H1 (cell line): ENCODE measurements at regions not wholly inside any gene's neighbourhood (a gene's known extent, or its start where the extent isn't known, plus 50 kb on each side); places are given as distances from the start of the nearest gene placed in this dataset.

Source experiments
- CTCF ChIA-PET: fragments of 300-600 bp; sonication (Branson Sonifier 250); formaldehyde crosslinking; loops from one replicate; lab custom pipeline; 2021; ENCODE audit not compliant: partially characterized antibody; lab: Charles Lee
- POLR2A ChIA-PET: fragments of 300-600 bp; sonication (Branson Sonifier 250); formaldehyde crosslinking; loops from one replicate; lab custom pipeline; 2021; ENCODE audit warnings: inconsistent platforms; ENCODE audit not compliant: partially characterized antibody; lab: Charles Lee
- DNase-seq, 2 experiments: peaks; one replicate each; pipeline versions ENCODE4 v3.0.0 to v3.0.0-alpha.2; 2010 to 2022; ENCODE audit warnings: low spot score in 2 of 2, low read depth in 1 of 2, mixed read lengths in 1 of 2
- FAIRE-seq: peaks from 2 replicates; lab custom pipeline; 2011; peaks lifted over from hg19 to GRCh38; lab: Jason Lieb, UNC
- H2AFZ ChIP-seq: 2 replicates; pipeline ENCODE4 v1.8.1; 2012; ENCODE audit warnings: low read length, inconsistent platforms
- H2AK5ac ChIP-seq: 2 replicates; pipeline ENCODE4 v1.6.1; 2013; ENCODE audit warnings: low read depth, low read length
- H2BK120ac ChIP-seq: replicated peaks from 2 replicates; pipeline ENCODE3; 2013; ENCODE audit warnings: low read depth, low read length, inconsistent platforms
- H2BK12ac ChIP-seq: 2 replicates; pipeline ENCODE4 v1.6.1; 2013; ENCODE audit warnings: low read depth, low read length
- H2BK15ac ChIP-seq: 2 replicates; pipeline ENCODE4 v1.6.1; 2013; ENCODE audit warnings: low read length
- H2BK20ac ChIP-seq: 2 replicates; pipeline ENCODE4 v1.6.1; 2013; ENCODE audit warnings: low read length
- H2BK5ac ChIP-seq: 2 replicates; pipeline ENCODE4 v1.6.1; 2013; ENCODE audit warnings: low read depth, low read length
- H3K14ac ChIP-seq: 2 replicates; pipeline ENCODE4 v1.6.1; 2013; ENCODE audit warnings: inconsistent platforms; ENCODE audit not compliant: insufficient read length
- H3K18ac ChIP-seq: 2 replicates; pipeline ENCODE4 v1.6.1; 2013; ENCODE audit warnings: low read length; ENCODE audit errors: extremely low read depth
- H3K23ac ChIP-seq: 2 replicates; pipeline ENCODE4 v1.6.1; 2013; ENCODE audit warnings: inconsistent platforms; ENCODE audit not compliant: insufficient read length
- H3K23me2 ChIP-seq: 2 replicates; pipeline ENCODE4 v1.6.1; 2013; ENCODE audit warnings: low read depth, low read length
- H3K27ac ChIP-seq: 2 replicates; pipeline ENCODE4 v1.6.1; 2011; ENCODE audit warnings: low read depth, low read length, inconsistent platforms
- H3K27me3 ChIP-seq, 4 experiments: replicated peaks in 1 of 4; 1 replicate in 1 of 4; 2 replicates in 3 of 4; pipeline versions ENCODE4 v1.6.1 to v1.8.1; 2011 to 2013; ENCODE audit warnings: low read length in 3 of 4, mild to moderate bottlenecking in 3 of 4, inconsistent platforms in 2 of 4, mixed read lengths in 2 of 4, moderate library complexity in 1 of 4; ENCODE audit not compliant: control insufficient read depth in 3 of 4, insufficient read depth in 3 of 4; ENCODE audit errors: extremely low read depth in 1 of 4
- H3K36me3 ChIP-seq, 4 experiments: 2 replicates each; pipeline versions ENCODE4 v1.6.1 to v1.8.1; 2011 to 2013; ENCODE audit warnings: mild to moderate bottlenecking in 4 of 4, low read length in 3 of 4, moderate library complexity in 2 of 4, control low read depth in 1 of 4, inconsistent platforms in 1 of 4; ENCODE audit not compliant: insufficient read depth in 4 of 4, control insufficient read depth in 2 of 4
- H3K4ac ChIP-seq: replicated peaks from 2 replicates; pipeline ENCODE3; 2013; ENCODE audit warnings: low read length, low read depth, mixed read lengths, inconsistent platforms; ENCODE audit not compliant: insufficient read length
- H3K4me1 ChIP-seq, 4 experiments: replicated peaks in 1 of 4; 1 replicate in 1 of 4; 2 replicates in 3 of 4; pipeline versions ENCODE4 v1.6.1 to v1.8.1; 2011 to 2013; ENCODE audit warnings: low read length in 3 of 4, inconsistent platforms in 2 of 4, mixed read lengths in 1 of 4; ENCODE audit not compliant: insufficient read depth in 4 of 4, control insufficient read depth in 3 of 4
- H3K4me2 ChIP-seq, 2 experiments: 2 replicates each; pipeline versions ENCODE4 v1.6.1 to v1.8.1; 2011 to 2013; ENCODE audit warnings: low read depth in 2 of 2, low read length in 2 of 2, control low read depth in 1 of 2, inconsistent platforms in 1 of 2, mild to moderate bottlenecking in 1 of 2; ENCODE audit not compliant: insufficient read depth in 1 of 2
- H3K4me3 ChIP-seq, 4 experiments: fragments of 200-600, 300-600 bp in 1 of 4; sonication (generic), shearing (Covaris generic), sonication (Bioruptor Twin) in 1 of 4; 2 replicates each; pipeline versions ENCODE4 v1.5.1 to v1.8.1; 2011 to 2016; ENCODE audit warnings: low read length in 4 of 4, low read depth in 3 of 4, control low read depth in 2 of 4, inconsistent platforms in 2 of 4, mild to moderate bottlenecking in 2 of 4, mixed read lengths in 1 of 4, moderate library complexity in 1 of 4; ENCODE audit not compliant: insufficient read depth in 2 of 4; ENCODE audit errors: extremely low read depth in 1 of 4
- H3K56ac ChIP-seq: replicated peaks from 2 replicates; pipeline ENCODE3; 2013; ENCODE audit warnings: low read depth, mild to moderate bottlenecking, mixed read lengths, low read length, inconsistent platforms; ENCODE audit not compliant: insufficient read length
- H3K79me1 ChIP-seq: 2 replicates; pipeline ENCODE4 v1.6.1; 2013; ENCODE audit warnings: low read depth, low read length, control low read depth
- H3K79me2 ChIP-seq, 2 experiments: 2 replicates each; pipeline versions ENCODE4 v1.6.1 to v1.8.1; 2012 to 2013; ENCODE audit warnings: low read length in 2 of 2, mild to moderate bottlenecking in 2 of 2, inconsistent platforms in 1 of 2; ENCODE audit not compliant: insufficient read depth in 2 of 2, control insufficient read depth in 1 of 2
- H3K9ac ChIP-seq, 4 experiments: replicated peaks in 1 of 4; 1 replicate in 1 of 4; 2 replicates in 3 of 4; pipeline versions ENCODE4 v1.6.1 to v1.8.1; 2011 to 2013; ENCODE audit warnings: low read depth in 3 of 4, low read length in 3 of 4, control low read depth in 2 of 4, mild to moderate bottlenecking in 2 of 4, moderate library complexity in 2 of 4, inconsistent platforms in 1 of 4; ENCODE audit errors: extremely low read depth in 1 of 4
- H3K9me3 ChIP-seq, 2 experiments: 2 replicates each; pipeline versions ENCODE4 v1.6.1 to v1.8.1; 2012 to 2013; ENCODE audit warnings: mild to moderate bottlenecking in 2 of 2, moderate library complexity in 2 of 2, control low read depth in 1 of 2, inconsistent platforms in 1 of 2, low read depth in 1 of 2, low read length in 1 of 2, mixed read lengths in 1 of 2; ENCODE audit not compliant: insufficient read depth in 2 of 2
- H4K20me1 ChIP-seq, 2 experiments: replicated peaks in 1 of 2; 2 replicates each; pipeline versions ENCODE3 to v1.8.1; 2011 to 2013; ENCODE audit warnings: inconsistent platforms in 2 of 2, low read length in 2 of 2, mild to moderate bottlenecking in 1 of 2; ENCODE audit not compliant: insufficient read depth in 2 of 2, control insufficient read depth in 1 of 2
- H4K5ac ChIP-seq: 2 replicates; pipeline ENCODE4 v1.6.1; 2013; ENCODE audit warnings: low read length, low read depth, mixed read lengths, inconsistent platforms; ENCODE audit not compliant: insufficient read length
- H4K8ac ChIP-seq: 2 replicates; pipeline ENCODE4 v1.8.0; 2013; ENCODE audit warnings: mild to moderate bottlenecking, moderate library complexity, low read length, inconsistent platforms; ENCODE audit not compliant: insufficient read depth; ENCODE audit errors: extremely low read depth
- H4K91ac ChIP-seq: replicated peaks from 2 replicates; pipeline ENCODE3; 2013; ENCODE audit warnings: low read length, mixed read lengths, inconsistent platforms; ENCODE audit not compliant: insufficient read length
- ASH2L ChIP-seq: fragments of 200-600, 300-600 bp; sonication (generic); IDR thresholded peaks from one replicate; pipeline ENCODE4 v1.7.1; 2017; ENCODE audit warnings: low read length
- ATF2 ChIP-seq: IDR thresholded peaks from 2 replicates; pipeline ENCODE4 v1.6.1; 2012; ENCODE audit warnings: low read length, inconsistent platforms
- BACH1 ChIP-seq: IDR thresholded peaks from 2 replicates; pipeline ENCODE4 v1.6.1; 2012; ENCODE audit warnings: low read length, improper control_type of control experiment
- BCL11A ChIP-seq, 2 experiments: IDR thresholded peaks; one replicate each; pipeline ENCODE4 v1.6.1; 2011; ENCODE audit warnings: low read depth in 2 of 2, low read length in 2 of 2, mild to moderate bottlenecking in 2 of 2
- CBX5 ChIP-seq: fragments of 300-800, 300-1000 bp; sonication (generic); IDR thresholded peaks from 2 replicates; pipeline ENCODE4 v1.7.1; 2016; ENCODE audit warnings: antibody characterized with exemption, low read length, low read depth
- CEBPB ChIP-seq: IDR thresholded peaks from 2 replicates; pipeline ENCODE4 v1.6.1; 2012; ENCODE audit warnings: low read depth, low read length
- EP300 ChIP-seq, 2 experiments: IDR thresholded peaks; 1 replicate in 1 of 2; 2 replicates in 1 of 2; pipeline ENCODE4 v1.6.1; 2011 to 2012; ENCODE audit warnings: low read depth in 2 of 2, low read length in 2 of 2, mild to moderate bottlenecking in 2 of 2, borderline replicate concordance in 1 of 2, inconsistent platforms in 1 of 2, moderate library complexity in 1 of 2
- FOSL1 ChIP-seq: IDR thresholded peaks from 2 replicates; pipeline ENCODE4 v1.6.1; 2011; ENCODE audit warnings: mild to moderate bottlenecking, low read depth, low read length, moderate library complexity; ENCODE audit not compliant: insufficient read depth
- JUN ChIP-seq: IDR thresholded peaks from 2 replicates; pipeline ENCODE4 v1.6.1; 2011; ENCODE audit warnings: low read depth, mild to moderate bottlenecking, improper control_type of control experiment, low read length
- KDM4A ChIP-seq: IDR thresholded peaks from one replicate; pipeline ENCODE4 v1.7.1; 2012; ENCODE audit warnings: low read depth, mild to moderate bottlenecking, moderate library complexity, low read length, inconsistent platforms; ENCODE audit not compliant: severe bottlenecking
- SIX5 ChIP-seq: IDR thresholded peaks from 2 replicates; pipeline ENCODE4 v1.6.1; 2011; ENCODE audit warnings: mild to moderate bottlenecking, low read depth, low read length
- SP1 ChIP-seq: IDR thresholded peaks from 2 replicates; pipeline ENCODE4 v1.6.1; 2011; ENCODE audit warnings: low read depth, low read length
- SP4 ChIP-seq: IDR thresholded peaks from 2 replicates; pipeline ENCODE4 v1.6.1; 2012; ENCODE audit warnings: low read length, inconsistent platforms
- SRF ChIP-seq: IDR thresholded peaks from 2 replicates; pipeline ENCODE4 v1.6.1; 2011; ENCODE audit warnings: mild to moderate bottlenecking, low read depth, low read length, moderate library complexity
- TCF12 ChIP-seq: IDR thresholded peaks from 2 replicates; pipeline ENCODE4 v1.6.1; 2011; ENCODE audit warnings: low read depth, mild to moderate bottlenecking, low read length
- WGBS, 2 experiments: shearing (Covaris generic) in 1 of 2; methylation state at CpG; one replicate each; pipeline versions ENCODE4 v1.1.6 to v1.1.7; 2013 to 2015; ENCODE audit warnings: low lambda C conversion rate in 2 of 2, mixed read lengths in 2 of 2, inconsistent platforms in 1 of 2, low coverage in 1 of 2, missing lambda C conversion rate in 1 of 2; ENCODE audit not compliant: insufficient replicate concordance in 2 of 2, insufficient coverage in 1 of 2, insufficient read length in 1 of 2; ENCODE audit errors: extremely low coverage in 1 of 2, missing lambda C conversion rate in 1 of 2; 5-methylcytosine and 5-hydroxymethylcytosine counted together

- H3K56ac ChIP-seq: no peak overlapping the region
- H3K4me2 ChIP-seq: no peak overlapping the region
- H2BK5ac ChIP-seq: no peak overlapping the region
- H2AK5ac ChIP-seq: no peak overlapping the region
- no peaks in the 10 kb centered on the region for H4K20me1 ChIP-seq
- H3K9me3 ChIP-seq: no peaks in the 10 kb centered on the region
- H3K9ac ChIP-seq: no peak overlapping the region
- no peak overlapping the region for H3K4ac ChIP-seq
- H4K8ac ChIP-seq: no peak overlapping the region
- H2AFZ ChIP-seq: no peak overlapping the region
- no peak overlapping the region for H2BK12ac ChIP-seq
- DNase-seq (no peak), FAIRE-seq (no peak)
- no peaks in the 10 kb centered on the region for H3K79me2 ChIP-seq
- no peak overlapping the region for H4K5ac ChIP-seq
- no peaks in the 10 kb centered on the region for H3K27me3 ChIP-seq
- H3K79me1 ChIP-seq: no peaks in the 10 kb centered on the region
- ChIA-PET POLR2A (no interaction called here), CTCF (interaction anchor here (1.3 kb wide), 1 partner anchor 15 kb away, joined by 4 read pairs; no protein-coding TSS in a partner anchor)
- no peak overlapping the region for H3K4me3 ChIP-seq
- no peak overlapping the region for H3K27ac ChIP-seq
- no peak overlapping the region for H4K91ac ChIP-seq
- H3K23ac ChIP-seq: no peak overlapping the region
- H3K23me2 ChIP-seq: no peaks in the 10 kb centered on the region
- H3K18ac ChIP-seq: no peak overlapping the region
- no peaks in the 10 kb centered on the region for H3K4me1 ChIP-seq
- H3K36me3 ChIP-seq: no peaks in the 10 kb centered on the region
- H2BK15ac ChIP-seq: no peak overlapping the region
- H3K14ac ChIP-seq: no peak overlapping the region
- H2BK120ac ChIP-seq: no peak overlapping the region
- WGBS, 2 experiments: 88% methylated on average over 1 of the region's 1 CpG; no CpG with 5 or more reads in 1 of the 2 experiments
- H2BK20ac ChIP-seq: no peak overlapping the region
- TF ChIP-seq EP300 (IDR thresholded peaks at IDR 0.05; ENCODE audit: borderline replicate concordance in 1 of 2, low read depth in 2 of 2, low read length in 2 of 2): no peak
- no peak for TF ChIP-seq ASH2L
- TF ChIP-seq TCF12: no peak
- TF ChIP-seq CEBPB: no peak
- no peak for TF ChIP-seq FOSL1
- TF ChIP-seq CBX5: no peak
- no peak for TF ChIP-seq KDM4A
- TF ChIP-seq SRF: no peak
- no peak for TF ChIP-seq BCL11A (IDR thresholded peaks at IDR 0.05; ENCODE audit: low read depth in 2 of 2, low read length in 2 of 2)
- TF ChIP-seq SP1: no peak
- TF ChIP-seq SP4: no peak
- TF ChIP-seq BACH1: no peak
- no peak for TF ChIP-seq ATF2
- no peak for TF ChIP-seq JUN
- TF ChIP-seq SIX5: no peak
Observed at GRCh38 chr1:78726686-78727085, 77.1 kb downstream of the IFI44 start.
